ENCODE measurements at regions not wholly inside any gene's neighbourhood (a gene's known extent, or its start where the extent isn't known, plus 50 kb on each side); places are given as distances from the start of the nearest gene placed in this dataset.
"Not testable (repeated sequence)": the region's sequence is repeated elsewhere in the genome, so short reads cannot be mapped to it uniquely, and the experiment has no call there.

- H3K27ac ChIP-seq (ENCODE audit: low read length); H3K4me1 Mint-ChIP-seq; H3K4me3 ChIP-seq (ENCODE audit: low read length); H3K4me1 ChIP-seq (ENCODE audit: control insufficient read depth, insufficient read depth, low read length); H3K36me3 Mint-ChIP-seq; intact Hi-C loops (cut with micrococcal nuclease); H3K9me3 ChIP-seq (ENCODE audit: control insufficient read depth, insufficient read depth, low read length); H3K27ac Mint-ChIP-seq; H3K27me3 Mint-ChIP-seq (ENCODE audit: low read depth in 2 of 2); H3K9me3 Mint-ChIP-seq; H3K27me3 ChIP-seq (ENCODE audit: control insufficient read depth, insufficient read depth, low read length); DNase-seq; ATAC-seq; H3K36me3 ChIP-seq (ENCODE audit: control insufficient read depth, insufficient read depth, low read length); H3K4me3 Mint-ChIP-seq: not testable (repeated sequence)
- no CpG with 5 or more reads among the region's 13 CpGs for WGBS (ENCODE audit: insufficient coverage)
Observed at GRCh38 chr14:105667663-105668020, 141.3 kb downstream of the TMEM121 start.

GRCh38 chr14:105668021-105668420 lies 141.6 kb downstream of the TMEM121 start:
- ATAC-seq; intact Hi-C loops (cut with micrococcal nuclease); H3K27ac ChIP-seq (ENCODE audit: low read length); H3K9me3 ChIP-seq (ENCODE audit: control insufficient read depth, insufficient read depth, low read length); H3K4me1 Mint-ChIP-seq; H3K36me3 ChIP-seq (ENCODE audit: control insufficient read depth, insufficient read depth, low read length); H3K4me3 Mint-ChIP-seq; H3K27ac Mint-ChIP-seq; H3K27me3 ChIP-seq (ENCODE audit: control insufficient read depth, insufficient read depth, low read length); H3K27me3 Mint-ChIP-seq (ENCODE audit: low read depth in 2 of 2); H3K4me3 ChIP-seq (ENCODE audit: low read length); H3K36me3 Mint-ChIP-seq; H3K9me3 Mint-ChIP-seq; H3K4me1 ChIP-seq (ENCODE audit: control insufficient read depth, insufficient read depth, low read length); DNase-seq: not testable (repeated sequence)
- WGBS (ENCODE audit: insufficient coverage): 92% methylated on average over 19 of the region's 22 CpGs

GRCh38 chr14:105668471-105669230 lies 142.3 kb downstream of the TMEM121 start:
- H3K4me1 Mint-ChIP-seq; intact Hi-C loops (cut with micrococcal nuclease); ATAC-seq; H3K27ac Mint-ChIP-seq; H3K9me3 Mint-ChIP-seq; H3K4me3 ChIP-seq (ENCODE audit: low read length); H3K4me3 Mint-ChIP-seq; H3K27me3 ChIP-seq (ENCODE audit: control insufficient read depth, insufficient read depth, low read length); H3K36me3 Mint-ChIP-seq; H3K27me3 Mint-ChIP-seq (ENCODE audit: low read depth in 2 of 2); H3K9me3 ChIP-seq (ENCODE audit: control insufficient read depth, insufficient read depth, low read length); H3K27ac ChIP-seq (ENCODE audit: low read length); H3K4me1 ChIP-seq (ENCODE audit: control insufficient read depth, insufficient read depth, low read length); H3K36me3 ChIP-seq (ENCODE audit: control insufficient read depth, insufficient read depth, low read length); DNase-seq: not testable (repeated sequence)
- 92% methylated on average over 29 of the region's 29 CpGs for WGBS (ENCODE audit: insufficient coverage)

GRCh38 chr14:105669231-105669610 lies 142.8 kb downstream of the TMEM121 start:
- H3K9me3 ChIP-seq (ENCODE audit: control insufficient read depth, insufficient read depth, low read length); H3K4me3 ChIP-seq (ENCODE audit: low read length); H3K9me3 Mint-ChIP-seq; H3K36me3 Mint-ChIP-seq; H3K27me3 Mint-ChIP-seq (ENCODE audit: low read depth in 2 of 2); H3K27ac ChIP-seq (ENCODE audit: low read length); H3K4me3 Mint-ChIP-seq; H3K27ac Mint-ChIP-seq; DNase-seq; H3K27me3 ChIP-seq (ENCODE audit: control insufficient read depth, insufficient read depth, low read length); H3K36me3 ChIP-seq (ENCODE audit: control insufficient read depth, insufficient read depth, low read length); H3K4me1 Mint-ChIP-seq; ATAC-seq; intact Hi-C loops (cut with micrococcal nuclease); H3K4me1 ChIP-seq (ENCODE audit: control insufficient read depth, insufficient read depth, low read length): not testable (repeated sequence)
- 95% methylated on average over 6 of the region's 7 CpGs for WGBS (ENCODE audit: insufficient coverage)

GRCh38 chr14:105669646-105670045 lies 143.3 kb downstream of the TMEM121 start:
- H3K4me1 Mint-ChIP-seq; H3K27me3 Mint-ChIP-seq (ENCODE audit: low read depth in 2 of 2); H3K27me3 ChIP-seq (ENCODE audit: control insufficient read depth, insufficient read depth, low read length); H3K36me3 ChIP-seq (ENCODE audit: control insufficient read depth, insufficient read depth, low read length); intact Hi-C loops (cut with micrococcal nuclease); DNase-seq; H3K36me3 Mint-ChIP-seq; H3K4me1 ChIP-seq (ENCODE audit: control insufficient read depth, insufficient read depth, low read length); H3K9me3 Mint-ChIP-seq; H3K27ac Mint-ChIP-seq; ATAC-seq; H3K4me3 ChIP-seq (ENCODE audit: low read length); H3K9me3 ChIP-seq (ENCODE audit: control insufficient read depth, insufficient read depth, low read length); H3K27ac ChIP-seq (ENCODE audit: low read length); H3K4me3 Mint-ChIP-seq: not testable (repeated sequence)
- 89% methylated on average over 15 of the region's 16 CpGs for WGBS (ENCODE audit: insufficient coverage)

- H3K27me3 Mint-ChIP-seq (ENCODE audit: low read depth in 2 of 2); H3K27ac Mint-ChIP-seq; DNase-seq; intact Hi-C loops (cut with micrococcal nuclease); H3K27ac ChIP-seq (ENCODE audit: low read length); H3K9me3 ChIP-seq (ENCODE audit: control insufficient read depth, insufficient read depth, low read length); H3K9me3 Mint-ChIP-seq; H3K4me1 Mint-ChIP-seq; H3K4me3 ChIP-seq (ENCODE audit: low read length); H3K27me3 ChIP-seq (ENCODE audit: control insufficient read depth, insufficient read depth, low read length); H3K4me1 ChIP-seq (ENCODE audit: control insufficient read depth, insufficient read depth, low read length); H3K36me3 Mint-ChIP-seq; H3K36me3 ChIP-seq (ENCODE audit: control insufficient read depth, insufficient read depth, low read length); H3K4me3 Mint-ChIP-seq: not testable (repeated sequence)
- peak in 1 of 3 donors; percentile 25 for ATAC-seq
- 89% methylated on average over 15 of the region's 55 CpGs for WGBS (ENCODE audit: insufficient coverage)
Observed at GRCh38 chr14:105672450-105673200, 146.2 kb downstream of the TMEM121 start.

- H3K27me3 ChIP-seq (ENCODE audit: control insufficient read depth, insufficient read depth, low read length); H3K4me1 Mint-ChIP-seq; DNase-seq; H3K27ac ChIP-seq (ENCODE audit: low read length); H3K4me3 Mint-ChIP-seq; H3K27me3 Mint-ChIP-seq (ENCODE audit: low read depth in 2 of 2); H3K4me1 ChIP-seq (ENCODE audit: control insufficient read depth, insufficient read depth, low read length); H3K36me3 ChIP-seq (ENCODE audit: control insufficient read depth, insufficient read depth, low read length); H3K36me3 Mint-ChIP-seq; intact Hi-C loops (cut with micrococcal nuclease); ATAC-seq; H3K9me3 Mint-ChIP-seq; H3K27ac Mint-ChIP-seq; H3K9me3 ChIP-seq (ENCODE audit: control insufficient read depth, insufficient read depth, low read length); H3K4me3 ChIP-seq (ENCODE audit: low read length): not testable (repeated sequence)
- WGBS (ENCODE audit: insufficient coverage): 83% methylated on average over 8 of the region's 14 CpGs
Observed at GRCh38 chr14:105675433-105675832, 149.1 kb downstream of the TMEM121 start.

Measured in natural killer cell (primary cell).